GM12801 (cell line): ENCODE measurements at regions not wholly inside any gene's neighbourhood (a gene's known extent, or its start where the extent isn't known, plus 50 kb on each side); places are given as distances from the start of the nearest gene placed in this dataset.

Source experiments
- CTCF ChIP-seq: IDR thresholded peaks from one replicate; pipeline ENCODE4 v1.5.1; 2011; ENCODE audit warnings: control low read depth; ENCODE audit not compliant: insufficient read length; ENCODE audit errors: extremely low read depth

- no peak for TF ChIP-seq CTCF
These were observed 135.3 kb upstream of the SH3BP4 start for GRCh38 chr2:234816491-234816890.

- no peak for TF ChIP-seq CTCF
These were observed 135.8 kb upstream of the SH3BP4 start for GRCh38 chr2:234816056-234816455.

GRCh38 chr2:234814374-234814773 lies 137.4 kb upstream of the SH3BP4 start:
- no peak for TF ChIP-seq CTCF

GRCh38 chr2:234812851-234813250 lies 139.0 kb upstream of the SH3BP4 start:
- no peak for TF ChIP-seq CTCF

- no peak for TF ChIP-seq CTCF
These were observed 142.9 kb upstream of the SH3BP4 start for GRCh38 chr2:234808907-234809306.

- no peak for TF ChIP-seq CTCF
These were observed 145.0 kb upstream of the SH3BP4 start for GRCh38 chr2:234806818-234807217.

DNA sequence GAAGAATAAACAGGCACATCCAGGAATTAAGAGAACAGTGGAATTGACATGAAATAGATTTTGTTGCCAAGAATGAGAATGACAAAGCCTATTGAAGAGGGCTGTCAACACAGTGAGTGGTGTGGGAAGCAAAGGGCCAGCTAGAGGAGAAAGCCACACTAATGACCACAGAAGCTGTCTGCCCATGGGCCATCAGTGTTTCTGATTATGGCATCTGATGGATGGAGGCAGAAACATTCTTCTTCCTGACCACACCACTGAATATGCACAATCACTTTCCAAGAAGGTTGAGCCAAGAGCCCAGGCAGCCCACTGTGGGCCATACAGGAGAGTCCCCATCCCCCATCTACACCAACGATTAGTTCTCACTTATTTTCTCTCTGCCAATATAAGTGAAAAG lies 146.0 kb upstream of the SH3BP4 start:
- TF ChIP-seq CTCF: no peak

GRCh38 chr2:234804704-234805103 lies 147.1 kb upstream of the SH3BP4 start:
- TF ChIP-seq CTCF: no peak
